GM21786 (cell line): ENCODE measurements at regions not wholly inside any gene's neighbourhood (a gene's known extent, or its start where the extent isn't known, plus 50 kb on each side); places are given as distances from the start of the nearest gene placed in this dataset.

ENCODE experiments used
- ATAC-seq: cut with Tn5 transposase; IDR thresholded peaks from one replicate; pipeline ENCODE4 v1.9.1; 2021; ENCODE audit not compliant: unreplicated experiment

DNA sequence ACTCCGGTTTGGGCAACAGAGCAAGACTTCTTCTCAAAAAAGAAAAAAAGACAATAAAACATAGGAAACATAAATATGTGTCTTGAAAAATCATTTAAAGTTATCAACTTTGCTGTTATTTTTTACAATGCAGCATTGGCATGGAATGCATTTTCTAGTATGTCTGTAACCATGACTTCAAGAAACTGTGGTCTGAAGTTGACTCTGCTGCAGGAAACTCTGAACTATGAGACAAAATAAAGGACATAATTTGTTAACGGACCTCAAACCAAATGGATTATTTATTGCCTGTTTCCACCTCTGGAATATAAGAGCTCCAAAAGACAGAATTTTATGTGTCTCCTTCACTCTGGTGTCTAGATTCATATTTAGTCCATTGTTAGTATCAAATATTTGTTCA is 79.1 kb downstream of the TRIB2 start:
- no peak for ATAC-seq

DNA sequence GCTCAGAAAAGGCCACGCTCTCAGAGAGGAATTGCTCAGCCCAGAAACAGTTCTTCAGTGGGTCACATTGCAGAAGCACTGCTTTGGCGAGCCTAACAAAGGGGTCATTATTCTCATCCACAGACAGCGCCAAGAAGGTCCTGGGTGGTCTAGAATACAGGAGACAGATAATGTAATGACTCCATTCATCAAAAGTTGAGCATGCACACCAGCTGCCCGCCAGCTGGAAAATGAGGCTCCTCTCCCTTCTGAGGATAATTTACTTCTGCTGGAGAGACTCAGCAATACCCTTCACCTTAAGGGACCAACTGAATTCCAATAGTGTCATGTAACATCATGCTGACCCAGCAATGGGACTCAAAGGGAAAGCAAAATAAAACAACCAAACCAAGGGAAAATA is 79.9 kb downstream of the TRIB2 start:
- no peak for ATAC-seq

GRCh38 chr2:12797815-12798214 is 81.1 kb downstream of the TRIB2 start:
- no peak for ATAC-seq

GRCh38 chr2:12803607-12804006 is 86.9 kb downstream of the TRIB2 start:
- no peak for ATAC-seq

DNA sequence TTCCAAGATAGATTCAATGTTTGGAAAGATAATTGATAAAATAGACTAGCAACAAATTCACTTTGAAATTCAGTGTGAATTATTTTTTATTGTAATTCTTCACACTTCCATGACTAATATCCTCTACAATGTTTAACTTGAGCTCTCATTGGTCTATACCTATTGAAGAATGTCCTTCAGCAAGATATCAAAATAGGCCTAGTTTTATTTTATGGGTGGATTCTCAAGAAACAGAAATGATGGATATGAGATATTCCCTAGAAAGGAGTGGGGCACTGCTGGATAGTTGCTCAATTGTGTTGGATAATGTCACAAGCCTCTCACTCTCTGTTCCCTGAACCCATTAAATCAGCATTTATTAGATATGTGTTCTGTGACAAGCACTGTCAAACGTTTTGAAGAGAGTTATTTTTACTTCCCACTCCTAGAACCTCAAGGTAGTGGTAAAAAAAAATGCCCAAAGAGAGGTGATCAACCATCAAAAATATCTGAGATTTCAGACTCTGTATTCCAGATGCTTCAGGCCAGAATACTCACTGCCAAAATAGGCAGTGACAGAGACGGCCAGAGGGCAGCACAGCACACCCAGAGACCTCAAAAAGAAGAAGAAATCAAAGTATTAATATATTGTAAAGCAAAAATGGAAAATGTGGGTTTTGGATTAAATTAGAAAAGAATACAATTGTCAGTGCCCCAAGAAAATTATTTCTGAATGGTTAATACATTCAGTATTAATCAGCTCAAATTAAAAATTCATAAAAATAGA is 87.5 kb downstream of the TRIB2 start:
- no peak for ATAC-seq

- ATAC-seq = no peak
These were observed 88.3 kb downstream of the TRIB2 start for GRCh38 chr2:12805033-12805432.

GRCh38 chr2:12806549-12807242 is 90.0 kb downstream of the TRIB2 start:
- no peak for ATAC-seq

DNA sequence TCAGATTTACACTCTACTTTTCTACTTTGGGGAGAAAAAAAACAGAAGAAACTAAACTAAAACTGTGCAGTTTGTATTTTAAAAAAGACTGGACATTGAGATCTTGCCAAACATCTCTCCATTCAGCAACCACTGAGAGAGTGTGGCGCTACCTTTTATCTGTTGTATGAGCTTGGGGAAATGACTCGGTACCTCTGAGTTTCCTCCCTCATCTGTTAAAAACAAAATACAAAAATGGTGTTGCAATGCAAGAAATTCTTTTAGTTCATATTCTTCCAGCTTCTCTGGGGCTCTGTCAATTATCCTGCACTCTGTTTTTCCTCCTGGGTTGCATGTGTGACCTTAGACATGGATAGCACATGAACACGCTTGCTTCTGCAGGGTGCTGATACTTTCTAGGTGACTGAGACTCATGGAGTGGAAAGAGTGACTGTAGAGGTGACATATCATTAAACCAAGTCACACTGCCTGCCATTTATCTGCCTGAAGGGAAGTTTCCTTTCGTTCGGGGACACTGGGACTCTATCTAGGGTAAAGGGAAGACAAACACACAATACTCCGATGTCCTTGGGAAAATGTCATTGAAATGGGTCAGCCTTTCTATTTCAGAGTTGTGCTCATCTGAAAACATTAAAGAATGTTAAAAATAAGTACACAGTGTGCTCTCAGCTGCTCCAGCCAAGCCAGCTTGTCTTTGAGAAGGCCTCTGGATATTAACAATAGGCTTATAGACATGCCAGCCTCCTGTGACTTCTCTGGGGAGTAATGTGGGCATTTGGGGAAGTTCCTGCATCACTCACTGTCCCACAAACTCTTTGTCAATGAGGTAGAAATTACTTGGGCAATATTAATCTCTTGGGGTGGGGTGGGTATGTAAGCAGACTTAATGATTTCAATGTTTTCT is 91.4 kb downstream of the TRIB2 start:
- no peak for ATAC-seq

DNA sequence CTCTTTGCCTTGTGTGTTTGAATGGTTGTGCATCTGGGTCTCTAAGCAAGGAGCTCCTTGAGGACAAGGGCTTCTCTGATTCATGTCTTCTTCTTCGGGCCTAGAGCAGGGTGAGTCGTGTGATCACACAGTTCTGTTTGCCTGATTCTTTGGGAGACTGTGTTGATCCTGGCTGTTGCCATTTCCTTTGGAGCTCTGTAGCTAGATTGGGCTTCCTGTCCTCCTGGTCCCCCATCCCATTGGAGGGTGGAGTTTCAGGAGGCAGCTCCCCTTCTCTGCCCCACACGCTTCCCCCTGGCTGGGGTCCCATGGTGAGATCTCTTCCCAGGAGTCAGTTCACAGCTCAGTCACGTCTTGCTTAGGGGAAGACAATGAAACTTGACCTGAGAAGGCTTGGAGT is 92.8 kb downstream of the TRIB2 start:
- ATAC-seq = no peak

GRCh38 chr2:12811916-12812315 is 95.2 kb downstream of the TRIB2 start:
- no peak for ATAC-seq

DNA sequence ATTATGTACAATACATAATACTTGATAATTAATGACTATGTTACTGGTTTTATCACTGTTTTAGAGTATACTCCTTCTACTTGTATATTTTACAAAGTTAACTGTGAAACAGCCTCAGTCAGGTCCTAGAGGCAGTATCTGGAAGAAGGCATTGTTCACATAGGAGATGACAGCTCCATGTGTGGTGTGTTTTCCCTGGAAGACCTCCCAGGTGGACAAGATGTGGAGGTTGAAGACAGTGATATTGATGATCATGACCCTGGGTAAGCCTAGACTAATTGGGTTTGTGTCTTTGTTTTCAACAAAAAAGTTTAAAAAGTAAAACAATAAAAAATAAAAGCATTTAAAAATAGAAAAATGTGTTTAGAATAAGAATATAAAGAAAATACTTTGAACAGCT is 96.4 kb downstream of the TRIB2 start:
- no peak for ATAC-seq

DNA sequence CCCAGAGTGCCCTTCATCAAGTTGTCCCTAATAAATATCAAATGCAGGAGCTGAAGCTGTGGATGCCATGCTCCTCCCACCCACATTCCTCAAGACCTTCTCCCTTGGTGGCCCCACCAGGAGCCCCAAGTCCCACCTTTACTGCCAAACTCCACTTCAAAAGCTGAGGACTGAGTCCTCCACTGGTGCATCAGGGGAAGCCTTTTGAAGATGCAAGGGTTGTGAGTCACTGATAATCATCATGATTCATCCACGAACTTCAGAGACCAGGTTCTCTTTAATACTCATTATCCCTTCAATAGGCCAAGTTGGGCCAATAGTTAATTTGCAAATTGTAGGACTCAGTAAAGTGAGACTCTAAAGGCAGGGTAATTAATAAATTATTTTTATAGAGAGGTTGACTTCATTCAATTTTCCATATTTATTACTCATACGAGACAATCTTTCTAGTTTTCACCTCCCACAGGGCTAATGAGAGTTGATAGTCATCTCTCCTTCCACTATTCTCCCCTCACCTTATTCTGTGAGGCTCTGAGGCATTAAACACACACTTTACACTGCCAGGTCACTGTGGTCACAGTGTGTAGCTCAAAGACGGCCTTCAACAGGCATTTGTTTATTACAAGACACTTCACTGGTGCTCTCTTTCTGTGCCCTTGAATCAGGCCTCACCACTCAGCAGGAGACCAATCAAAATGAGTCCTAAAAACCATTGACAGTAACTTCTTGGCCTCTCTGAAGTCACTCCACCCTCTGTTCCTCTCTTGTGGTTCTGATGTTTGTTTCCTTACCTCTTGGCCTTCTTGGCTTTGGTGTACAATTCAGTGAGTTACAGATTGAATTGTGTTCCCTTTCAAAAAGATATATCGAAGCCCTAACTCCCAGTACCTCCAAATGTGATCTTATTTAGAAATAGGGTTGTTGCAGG is 99.9 kb downstream of the TRIB2 start:
- no peak for ATAC-seq

DNA sequence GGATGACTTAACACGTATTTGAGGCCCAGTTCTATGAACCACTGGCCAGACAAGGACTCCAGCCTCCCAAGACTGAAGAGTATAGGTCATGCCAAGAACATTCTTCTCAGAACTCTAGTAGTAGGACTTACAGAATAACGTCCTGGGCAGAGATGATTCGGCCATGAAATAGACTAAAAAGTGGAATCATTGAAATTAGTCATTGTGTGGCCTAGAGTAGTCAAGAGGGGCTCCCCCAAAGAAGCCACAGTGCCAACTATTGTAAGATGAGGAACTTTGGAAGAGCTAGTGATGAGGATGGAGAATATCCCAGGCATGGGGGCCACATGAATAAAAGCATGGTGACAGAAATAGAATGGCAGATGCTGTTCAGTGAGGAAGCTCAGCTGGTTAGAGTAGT is 101.1 kb downstream of the TRIB2 start:
- no peak for ATAC-seq

GRCh38 chr2:12818416-12819102 is 101.8 kb downstream of the TRIB2 start:
- no peak for ATAC-seq

DNA sequence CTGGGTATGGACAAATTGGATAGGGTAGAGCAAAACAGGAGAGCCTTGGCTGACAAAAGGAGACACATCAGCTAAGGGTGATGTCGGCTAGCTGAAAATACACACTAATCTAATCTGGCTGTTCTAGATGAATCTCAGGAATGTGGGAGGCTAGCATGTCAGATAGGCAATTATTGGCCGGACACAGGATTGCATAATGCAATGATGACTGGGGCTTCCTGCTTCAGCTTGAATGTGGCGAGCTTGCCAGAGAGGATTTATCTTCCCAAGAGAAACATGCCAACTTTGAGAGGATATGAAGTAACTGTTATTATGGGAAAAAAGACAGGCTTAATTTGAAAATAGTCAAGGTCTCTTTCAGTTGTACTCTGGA is 102.4 kb downstream of the TRIB2 start:
- ATAC-seq = no peak

DNA sequence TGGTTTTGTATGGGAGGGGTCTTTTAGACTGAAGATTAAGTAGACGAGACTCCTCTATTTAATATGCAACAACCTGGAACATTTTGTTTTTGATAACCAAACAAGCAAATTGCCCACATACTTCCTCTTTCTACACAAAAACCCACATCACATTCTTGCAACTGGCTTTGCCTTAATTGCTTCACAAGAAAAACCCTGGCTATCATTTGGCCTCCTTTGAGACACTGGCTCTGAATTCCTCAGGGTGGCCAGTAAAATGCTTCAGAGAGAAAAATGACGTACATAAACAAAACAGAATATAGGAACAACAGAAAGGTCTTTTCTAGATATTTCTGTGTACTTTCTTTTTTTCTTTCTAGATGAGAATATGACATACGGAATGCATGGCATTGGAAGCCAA is 103.0 kb downstream of the TRIB2 start:
- ATAC-seq = no peak

GRCh38 chr2:12821656-12822055 is 104.9 kb downstream of the TRIB2 start:
- no peak for ATAC-seq

DNA sequence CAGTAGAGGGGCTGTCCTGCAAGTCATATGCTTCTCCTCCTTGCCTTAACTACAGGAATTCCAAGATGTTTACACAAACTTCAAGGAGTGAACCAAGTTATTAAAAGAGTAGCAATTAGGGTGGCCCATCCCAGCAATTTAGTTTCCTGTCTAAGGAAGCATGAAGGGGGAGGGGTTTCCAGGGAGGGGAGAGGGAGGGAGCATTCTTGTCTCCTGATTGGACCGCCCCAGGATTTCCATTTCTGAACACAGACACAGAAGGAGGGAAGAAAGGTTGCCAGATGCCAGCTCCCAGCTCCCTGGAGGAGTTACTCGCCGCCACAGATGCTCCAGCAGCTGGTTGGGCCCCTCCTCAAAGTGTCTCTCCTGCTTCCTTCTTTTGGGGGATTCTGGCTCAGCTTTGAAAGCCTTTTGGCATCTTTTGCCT is 107.6 kb downstream of the TRIB2 start:
- ATAC-seq = no peak

DNA sequence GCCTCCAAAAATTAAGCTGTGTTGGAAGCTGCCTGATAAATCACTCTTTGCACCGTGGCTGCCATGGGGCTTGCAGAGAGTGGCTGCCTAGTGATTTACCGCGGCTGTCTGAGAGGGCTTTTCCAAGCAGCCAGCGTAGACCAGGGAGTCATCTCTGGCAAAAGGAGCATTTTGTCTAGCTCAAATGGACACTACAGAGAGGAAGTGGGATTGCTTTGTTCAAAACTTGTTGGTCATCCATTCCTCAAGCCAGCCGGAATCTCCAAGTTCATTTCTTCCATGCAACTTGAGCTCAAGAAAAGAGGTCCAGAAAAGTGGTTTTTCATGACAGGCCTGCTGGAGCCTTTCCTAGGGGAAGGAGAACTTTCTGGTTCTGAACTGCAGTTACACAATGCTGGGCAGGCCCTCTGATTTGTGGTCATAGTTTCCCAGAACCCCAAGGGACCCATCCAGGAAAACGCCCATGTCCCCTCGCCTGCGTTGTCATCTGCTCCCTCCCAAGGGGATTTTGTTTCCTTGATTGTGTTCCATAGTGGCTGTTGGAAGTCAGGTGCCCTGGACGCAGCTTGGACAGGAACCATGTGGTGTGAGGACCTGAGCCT is 108.1 kb downstream of the TRIB2 start:
- no peak for ATAC-seq

DNA sequence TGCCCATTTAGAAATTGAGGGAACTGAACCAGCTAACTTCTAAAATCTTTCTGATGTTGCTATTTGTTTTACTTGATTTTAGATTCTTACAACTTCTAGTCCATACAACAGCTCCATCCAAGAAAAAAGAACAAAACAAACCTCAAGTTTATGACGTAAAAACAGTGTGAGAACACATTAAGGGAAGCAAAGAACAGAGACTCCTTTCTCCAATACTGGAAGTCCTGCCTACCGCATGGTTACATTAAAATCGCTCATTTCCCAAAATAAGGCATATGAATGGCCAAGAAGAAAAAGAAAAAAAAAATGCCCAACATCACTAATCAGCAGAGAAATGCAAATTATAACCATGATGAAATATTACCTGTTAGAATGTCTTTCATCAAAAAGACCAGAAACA is 110.0 kb downstream of the TRIB2 start:
- ATAC-seq = no peak
